ENCODE measurements at regions not wholly inside any gene's neighbourhood (a gene's known extent, or its start where the extent isn't known, plus 50 kb on each side); places are given as distances from the start of the nearest gene placed in this dataset.
"Not testable (repeated sequence)": the region's sequence is repeated elsewhere in the genome, so short reads cannot be mapped to it uniquely, and the experiment has no call there.

- intact Hi-C loops (cut with DNase I) = no loop called here
- TF ChIP-seq CTCF (IDR thresholded peaks at IDR 0.05) = no peak
- no peak overlapping the region for H3K9ac ChIP-seq (ENCODE audit: low read depth in 2 of 2, low read length in 2 of 2)
- H3K36me3 ChIP-seq = no peaks in the 10 kb centered on the region
- no peaks in the 10 kb centered on the region for H3K27me3 ChIP-seq
- H3K4me3 ChIP-seq = no peak overlapping the region
- no peak for DNase-seq
- no peaks in the 10 kb centered on the region for H3K4me1 ChIP-seq
- H3K27ac ChIP-seq = no peak overlapping the region
- no peaks in the 10 kb centered on the region for H3K9me3 ChIP-seq
Observed at GRCh38 chrX:35288657-35289056, 346.1 kb downstream of the FAM47B start.

- Histone ChIP-seq H3K9me3 (no peaks in the 10 kb centered on the region), H3K4me3 (no peak overlapping the region), H3K4me1 (no peaks in the 10 kb centered on the region), H3K36me3 (no peaks in the 10 kb centered on the region), H3K27ac (no peak overlapping the region), H3K9ac (ENCODE audit: low read depth in 2 of 2, low read length in 2 of 2) (no peak overlapping the region), H3K27me3 (no peaks in the 10 kb centered on the region)
- intact Hi-C loops (cut with DNase I) = no loop called here
- no peak for DNase-seq
- TF ChIP-seq CTCF (IDR thresholded peaks at IDR 0.05) = no peak
Observed at GRCh38 chrX:35289952-35290351, 347.4 kb downstream of the FAM47B start.

GRCh38 chrX:35291013-35291412, 348.4 kb downstream of the FAM47B start:
- Histone ChIP-seq H3K27me3 (no peaks in the 10 kb centered on the region), H3K27ac (no peak overlapping the region), H3K9me3 (no peaks in the 10 kb centered on the region), H3K9ac (ENCODE audit: low read depth in 2 of 2, low read length in 2 of 2) (no peak overlapping the region), H3K36me3 (no peaks in the 10 kb centered on the region), H3K4me1 (no peaks in the 10 kb centered on the region), H3K4me3 (no peak overlapping the region)
- DNase-seq = no peak
- TF ChIP-seq CTCF (IDR thresholded peaks at IDR 0.05) = no peak
- intact Hi-C loops (cut with DNase I) = no loop called here

GRCh38 chrX:35292522-35292921, 349.9 kb downstream of the FAM47B start:
- TF ChIP-seq CTCF (IDR thresholded peaks at IDR 0.05) = no peak
- DNase-seq = no peak
- Histone ChIP-seq H3K9ac (ENCODE audit: low read depth in 2 of 2, low read length in 2 of 2) (no peak overlapping the region), H3K27ac (no peak overlapping the region), H3K27me3 (no peaks in the 10 kb centered on the region), H3K9me3 (no peaks in the 10 kb centered on the region), H3K4me1 (no peaks in the 10 kb centered on the region), H3K4me3 (no peak overlapping the region), H3K36me3 (no peaks in the 10 kb centered on the region)
- intact Hi-C loops (cut with DNase I) = no loop called here

DNA sequence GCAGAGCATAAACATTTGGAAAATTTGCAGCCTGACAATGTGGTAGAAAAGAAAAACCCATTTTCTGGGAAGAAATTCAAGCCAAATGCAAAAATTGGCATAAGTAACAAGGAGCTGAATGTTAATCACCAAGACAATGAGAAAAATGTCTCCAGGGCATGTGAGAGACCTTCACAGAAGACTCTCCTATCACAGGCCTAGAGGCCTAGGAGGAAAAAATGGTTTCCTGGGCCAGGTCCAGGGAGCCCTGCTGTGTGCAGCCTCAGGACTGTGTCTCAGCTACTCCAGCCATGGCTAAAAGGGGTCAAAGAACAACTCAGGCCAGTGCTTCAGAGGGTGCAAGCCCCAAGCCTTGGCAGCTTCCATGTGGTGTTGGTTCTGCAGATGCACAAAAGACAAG, 362.4 kb downstream of the FAM47B start:
- H3K27ac ChIP-seq; intact Hi-C loops (cut with DNase I): not testable (repeated sequence)

GRCh38 chrX:35339796-35340195, 397.2 kb downstream of the FAM47B start:
- Histone ChIP-seq H3K9me3 (no peaks in the 10 kb centered on the region), H3K4me1 (no peaks in the 10 kb centered on the region), H3K36me3 (no peaks in the 10 kb centered on the region), H3K27ac (no peak overlapping the region), H3K9ac (ENCODE audit: low read depth in 2 of 2, low read length in 2 of 2) (no peak overlapping the region), H3K27me3 (no peaks in the 10 kb centered on the region), H3K4me3 (no peak overlapping the region)
- TF ChIP-seq CTCF (IDR thresholded peaks at IDR 0.05) = no peak
- DNase-seq = no peak
- intact Hi-C loops (cut with DNase I) = no loop called here

More for the DNA sequence above, 362.4 kb downstream of the FAM47B start:
- not testable (repeated sequence) for DNase-seq; H3K9ac ChIP-seq (ENCODE audit: low read depth in 2 of 2, low read length in 2 of 2); H3K4me1 ChIP-seq; H3K27me3 ChIP-seq; H3K36me3 ChIP-seq; H3K4me3 ChIP-seq; H3K9me3 ChIP-seq

Measured in colonic mucosa (tissue), 4 donors.